Erythroblast (primary cell): ENCODE measurements at regions not wholly inside any gene's neighbourhood (a gene's known extent, or its start where the extent isn't known, plus 50 kb on each side); places are given as distances from the start of the nearest gene placed in this dataset.

Experiments used
- DNase-seq, 2 experiments: peaks; one replicate each; lab custom pipeline; 2025; lab: John Stamatoyannopoulos, UW
- GATA1 ChIP-seq: IDR thresholded peaks from 2 replicates; pipeline ENCODE4 v1.6.1; 2011; ENCODE audit warnings: low read depth, mild to moderate bottlenecking, control low read depth, low read length, moderate library complexity
- POLR2A ChIP-seq: IDR thresholded peaks from 2 replicates; pipeline ENCODE4 v1.6.1; 2011; ENCODE audit warnings: mild to moderate bottlenecking, low read length

DNA sequence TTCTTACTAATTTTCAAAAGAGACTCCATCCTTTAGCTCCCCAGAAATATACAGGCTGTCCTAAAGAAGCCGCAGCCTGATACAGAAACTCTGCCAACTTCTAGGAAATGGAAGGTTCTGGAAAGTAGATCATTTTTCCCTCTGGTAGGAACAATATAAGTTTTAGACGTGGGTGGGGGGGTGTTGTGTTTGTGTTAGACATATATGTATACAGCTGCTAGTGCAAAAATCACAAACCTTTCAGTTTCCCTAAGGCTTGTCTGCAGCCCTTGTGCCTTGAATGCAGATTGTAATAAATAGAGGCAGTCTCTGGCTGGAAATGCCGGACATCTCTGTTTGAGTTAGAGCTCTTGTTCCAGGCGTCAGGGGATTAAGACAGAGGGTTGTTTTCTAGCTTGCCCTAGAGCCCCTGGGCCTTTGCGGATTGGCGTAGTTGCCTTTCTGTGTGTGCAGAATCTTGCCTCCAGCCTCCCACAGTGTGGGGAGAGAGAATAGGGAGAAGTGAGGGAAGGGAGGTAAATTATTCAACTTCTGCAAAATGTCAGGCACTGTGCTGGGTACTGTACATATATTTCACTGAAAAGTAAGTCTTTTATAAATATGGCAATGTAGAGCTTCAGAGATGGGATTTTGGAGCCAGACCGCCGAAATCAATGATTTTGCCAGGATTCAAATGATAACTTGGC is 269.7 kb downstream of the PRL start:
- TF ChIP-seq POLR2A: no peak
- TF ChIP-seq GATA1: no peak
- no peak for DNase-seq

- TF ChIP-seq POLR2A (no peak), GATA1 (no peak)
Measured at GRCh38 chr6:22028403-22029090, 268.3 kb downstream of the PRL start.

GRCh38 chr6:22029171-22029570 is 267.7 kb downstream of the PRL start:
- no peak for DNase-seq
- no peak for TF ChIP-seq POLR2A
- no peak for TF ChIP-seq GATA1

More at GRCh38 chr6:22028403-22029090, 268.3 kb downstream of the PRL start:
- DNase-seq: no peak

DNA sequence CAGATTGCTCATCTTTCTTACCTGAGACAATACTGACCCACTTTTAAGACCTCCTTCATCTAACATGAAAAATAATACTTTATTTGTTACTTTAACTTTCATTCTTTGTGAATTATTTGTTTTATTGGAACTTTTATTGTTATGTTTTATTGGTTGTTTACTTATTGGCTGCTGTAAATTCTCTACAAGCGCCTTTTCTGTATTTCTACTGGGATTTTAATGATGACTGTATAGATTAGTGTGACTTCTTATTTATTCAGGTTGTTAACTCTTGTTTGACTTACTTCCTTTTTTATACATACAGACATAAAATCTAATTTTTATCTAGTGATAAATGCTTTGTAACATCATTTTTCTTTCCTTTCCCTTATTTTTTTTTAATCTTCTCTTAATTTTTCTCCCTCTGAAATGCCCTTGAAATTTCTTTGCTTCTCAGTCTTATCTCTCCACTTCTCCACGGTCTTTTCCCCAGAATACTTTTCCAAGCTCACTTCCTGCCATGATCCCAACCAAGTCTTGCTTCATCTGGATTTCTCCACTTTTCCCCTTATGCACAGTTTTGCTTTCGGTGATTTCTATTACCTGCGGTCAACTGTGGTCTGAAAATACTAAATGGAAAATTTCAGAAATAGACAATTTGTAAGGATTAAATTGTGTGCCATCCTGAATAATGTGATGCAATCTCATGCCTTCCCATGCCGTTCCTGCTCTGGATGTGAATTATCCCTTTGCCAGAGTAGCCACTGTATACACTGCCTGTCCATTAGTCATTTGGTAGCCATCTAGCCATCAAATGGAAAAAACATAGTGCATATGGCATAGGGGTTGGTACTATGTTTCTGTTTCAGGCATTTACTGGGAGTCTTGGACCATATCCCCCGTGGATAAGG is 265.9 kb downstream of the PRL start:
- DNase-seq: no peak

GRCh38 chr6:22035690-22036089 is 261.1 kb downstream of the PRL start:
- DNase-seq: no peak
- no peak for TF ChIP-seq POLR2A
- no peak for TF ChIP-seq GATA1

More for the DNA sequence above, 265.9 kb downstream of the PRL start:
- TF ChIP-seq POLR2A (no peak), GATA1 (no peak)

DNA sequence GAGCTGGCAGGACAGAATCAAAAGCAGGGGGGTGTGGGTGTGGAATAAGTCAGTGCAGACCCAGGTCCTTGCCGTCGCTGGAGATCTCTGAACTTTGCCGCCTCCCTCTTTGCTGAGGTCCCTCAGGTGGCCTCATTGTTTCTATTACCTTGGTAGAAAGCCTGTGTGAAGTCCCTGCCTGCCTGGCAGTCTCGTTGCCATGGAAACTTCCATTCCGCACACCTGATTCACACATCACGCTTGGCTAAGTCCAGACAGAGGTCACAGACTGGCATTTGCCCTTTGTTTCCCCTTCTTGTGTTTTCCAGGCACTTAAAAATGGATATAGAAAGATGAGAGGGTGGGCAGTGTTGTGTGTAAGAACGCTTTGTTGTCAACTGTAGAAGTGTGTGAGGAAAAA is 260.6 kb downstream of the PRL start:
- no peak for TF ChIP-seq POLR2A
- TF ChIP-seq GATA1: no peak
- DNase-seq: no peak

DNA sequence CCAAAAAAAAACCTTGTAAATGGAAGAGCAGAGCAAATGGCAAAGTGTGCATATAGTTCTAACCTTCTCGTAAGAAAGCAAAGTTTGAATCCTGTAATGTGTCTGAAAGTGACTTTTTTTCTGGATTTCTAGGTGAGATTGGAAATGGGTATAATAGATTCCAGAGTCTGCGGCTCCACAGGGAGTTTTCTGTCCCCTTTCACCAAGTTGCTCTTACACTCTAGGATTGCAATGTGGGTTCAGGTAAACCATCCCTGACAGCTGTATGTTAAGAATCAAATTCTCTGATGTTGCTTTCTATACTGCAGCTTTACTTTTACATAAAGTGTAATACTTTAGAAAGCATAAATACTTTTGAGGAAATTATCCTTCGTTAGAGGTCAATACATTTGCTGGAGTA is 260.1 kb downstream of the PRL start:
- DNase-seq: no peak
- TF ChIP-seq GATA1: no peak
- TF ChIP-seq POLR2A: no peak

DNA sequence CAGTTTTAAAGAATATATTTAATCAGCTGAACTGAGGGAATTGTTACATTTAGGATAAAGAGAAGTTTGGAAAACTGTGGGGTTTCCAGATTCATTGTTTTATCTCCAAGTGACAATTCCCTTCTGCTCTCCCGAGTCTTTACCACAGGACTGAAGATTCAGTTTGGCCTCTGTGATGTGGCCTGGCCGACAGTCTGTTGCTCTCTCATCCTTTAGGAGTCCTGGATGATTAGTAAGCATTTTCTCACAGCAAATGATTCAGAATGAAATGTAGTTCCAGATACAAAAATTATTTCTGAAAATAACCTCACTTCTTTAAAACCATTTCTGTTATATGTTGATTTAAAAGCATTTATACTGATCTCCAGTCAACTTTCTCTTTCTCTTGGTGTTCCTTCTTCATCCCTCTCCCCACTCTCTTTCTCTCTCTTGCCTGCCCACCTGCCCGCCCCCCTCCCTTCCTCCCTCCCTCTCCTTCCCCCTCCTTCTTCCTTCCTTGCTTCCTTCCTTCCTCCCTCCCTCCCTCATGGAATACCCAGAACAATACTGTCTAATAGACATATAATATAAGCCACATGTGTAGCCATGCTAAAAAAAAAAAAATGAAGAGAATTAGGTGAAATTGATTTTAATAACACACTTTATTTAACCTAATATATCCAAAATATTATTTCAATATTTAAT is 254.9 kb downstream of the PRL start:
- no peak for TF ChIP-seq GATA1
- TF ChIP-seq POLR2A: no peak

DNA sequence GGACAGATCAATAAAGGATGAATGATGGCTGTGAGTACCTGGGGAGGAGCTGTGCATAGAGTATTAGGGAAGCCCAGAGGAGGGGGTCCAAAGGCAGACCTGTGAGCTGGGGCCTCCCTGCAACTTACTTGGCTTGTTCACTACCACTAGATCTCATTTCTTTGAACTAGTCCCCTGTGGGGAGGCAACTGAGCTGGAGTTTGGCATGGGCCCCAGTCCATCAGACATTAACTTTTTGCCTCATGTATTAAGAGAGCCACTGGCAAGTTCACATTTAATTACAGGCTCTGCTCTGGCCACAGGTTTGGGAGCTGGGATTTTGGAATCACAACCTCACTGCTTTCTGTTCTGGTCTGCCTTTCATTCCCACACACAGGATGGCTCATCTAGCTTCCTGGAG is 254.1 kb downstream of the PRL start:
- no peak for DNase-seq
- TF ChIP-seq POLR2A: no peak
- TF ChIP-seq GATA1: no peak

More for the DNA sequence above, 254.9 kb downstream of the PRL start:
- no peak for DNase-seq

DNA sequence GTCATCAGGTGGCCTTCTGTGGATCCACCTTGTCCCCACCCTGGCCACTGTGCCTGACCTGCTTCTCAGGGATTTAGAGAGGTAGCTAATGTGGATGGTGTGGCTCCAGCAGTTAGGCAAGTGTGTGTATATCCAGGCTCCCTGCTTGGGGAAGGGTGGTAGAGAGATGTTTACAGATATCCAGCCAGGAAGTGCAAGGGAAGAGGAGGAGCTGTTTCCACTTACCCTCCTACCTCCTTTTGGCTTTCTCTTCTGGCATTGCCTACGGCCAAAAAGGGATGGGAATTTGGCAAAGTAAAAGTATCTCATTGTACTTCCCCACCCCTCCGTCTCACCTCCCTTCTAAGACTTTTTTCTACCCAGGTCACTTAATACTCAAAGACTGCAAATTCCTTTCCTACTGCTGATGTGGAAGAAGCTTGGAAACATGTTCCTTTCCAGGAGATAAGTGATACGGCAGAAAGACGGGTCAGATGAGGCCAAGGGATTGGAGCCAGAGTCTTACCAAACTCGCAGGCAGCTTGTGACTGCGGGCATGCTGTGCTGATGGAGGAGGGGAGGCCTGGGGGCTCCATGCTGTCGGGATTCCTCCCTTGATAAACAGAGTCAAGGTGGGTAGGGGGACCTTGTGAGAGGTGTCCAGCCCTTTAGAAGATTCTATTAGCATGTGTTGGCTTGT is 253.4 kb downstream of the PRL start:
- TF ChIP-seq GATA1 (no peak), POLR2A (no peak)
- DNase-seq: no peak

DNA sequence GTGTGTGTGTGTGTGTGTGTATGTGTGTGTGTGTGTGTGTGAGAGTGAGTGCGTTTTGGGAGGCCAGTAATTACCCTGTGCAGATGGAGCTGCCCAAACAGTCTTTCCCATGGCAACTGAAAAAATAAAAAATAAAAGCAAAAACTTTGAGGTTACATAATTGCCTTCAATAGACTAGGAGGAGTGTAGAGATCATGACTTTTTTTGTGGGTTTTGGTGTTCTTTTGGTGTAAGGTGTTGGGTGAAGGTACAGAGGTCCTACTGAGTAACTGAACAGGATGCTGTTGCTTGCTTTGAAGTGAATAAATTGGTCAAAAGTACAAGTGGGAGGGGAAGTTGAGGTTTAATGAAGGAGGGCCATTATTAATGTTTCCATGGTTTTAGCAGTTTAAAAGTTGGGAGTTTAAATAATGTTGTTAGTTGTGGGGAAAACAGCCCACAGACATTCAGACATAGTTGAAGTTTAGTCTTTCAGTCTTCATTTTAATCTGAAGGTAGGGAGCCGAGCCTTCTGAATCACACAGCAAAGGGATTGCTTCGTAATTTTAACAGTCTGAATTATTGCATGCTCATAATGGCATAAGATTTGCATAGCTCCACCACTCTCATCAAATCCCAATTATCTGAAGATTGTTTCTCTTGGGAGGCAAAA is 251.4 kb downstream of the PRL start:
- TF ChIP-seq GATA1 (no peak), POLR2A (no peak)
- DNase-seq: no peak

GRCh38 chr6:22049002-22049401 is 247.8 kb downstream of the PRL start:
- no peak for DNase-seq
- no peak for TF ChIP-seq POLR2A
